HEK293 (cell line): ENCODE measurements at regions not wholly inside any gene's neighbourhood (a gene's known extent, or its start where the extent isn't known, plus 50 kb on each side); places are given as distances from the start of the nearest gene placed in this dataset.

Source experiments
- CTCF ChIA-PET: fragments of 350-600 bp; formaldehyde crosslinking; extraction: SDS; loops from one replicate; lab custom pipeline; 2021; ENCODE audit warnings: antibody characterized with exemption; lab: Yijun Ruan, JAX
- POLR2A ChIA-PET: fragments of 300-600 bp; formaldehyde crosslinking; extraction: SDS; loops from one replicate; lab custom pipeline; 2020; ENCODE audit warnings: antibody characterized with exemption, inconsistent platforms; lab: Yijun Ruan, JAX
- H3K27ac ChIP-seq: fragments of 200-500 bp; sonication (Bioruptor generic); 2 replicates; pipeline ENCODE4 v1.5.1; 2014; ENCODE audit warnings: low read depth, low read length, control low read depth, inconsistent platforms; ENCODE audit errors: extremely low read depth
- H3K36me3 ChIP-seq, 2 experiments: fragments of 200-500 bp in 1 of 2; sonication (Bioruptor generic) in 1 of 2; 1 replicate in 1 of 2; 2 replicates in 1 of 2; pipeline ENCODE4 v1.5.1; 2014 to 2017; ENCODE audit warnings: inconsistent platforms in 2 of 2, low read length in 2 of 2; ENCODE audit not compliant: control insufficient read depth in 2 of 2, insufficient read depth in 1 of 2
- H3K4me1 ChIP-seq: fragments of 200-500 bp; sonication (Bioruptor generic); 2 replicates; pipeline ENCODE4 v1.5.1; 2014; ENCODE audit warnings: mild to moderate bottlenecking, low read length, inconsistent platforms; ENCODE audit not compliant: control insufficient read depth, insufficient read depth
- H3K4me3 ChIP-seq: 2 replicates; pipeline ENCODE4 v1.5.1; 2011; ENCODE audit warnings: low read depth, mild to moderate bottlenecking, control low read depth, low read length, moderate library complexity
- H3K9me3 ChIP-seq: fragments of 200-500 bp; sonication (Bioruptor generic); 2 replicates; pipeline ENCODE4 v1.5.1; 2014; ENCODE audit warnings: low read depth, low read length, inconsistent platforms; ENCODE audit not compliant: control insufficient read depth, insufficient read depth
- KLF1 ChIP-seq: fragments of 450-650 bp; formaldehyde crosslinking; IDR thresholded peaks from 2 replicates; pipeline ENCODE4 v1.5.1; 2016; ENCODE audit warnings: missing biosample characterization, missing genetic modification characterization
- KLF17 ChIP-seq: fragments of 450-650 bp; formaldehyde crosslinking; IDR thresholded peaks from 2 replicates; pipeline ENCODE4 v1.5.1; 2016; ENCODE audit warnings: missing biosample characterization, missing genetic modification characterization
- SALL2 ChIP-seq: fragments of 450-650 bp; formaldehyde crosslinking; IDR thresholded peaks from 2 replicates; pipeline ENCODE4 v1.5.0; 2017; ENCODE audit warnings: missing biosample characterization, mild to moderate bottlenecking, missing genetic modification characterization, borderline replicate concordance
- ZFHX2 ChIP-seq: fragments of 450-650 bp; formaldehyde crosslinking; conservative IDR thresholded peaks from 2 replicates; pipeline ENCODE4 v1.5.1; 2016; ENCODE audit warnings: missing biosample characterization, missing genetic modification characterization
- ZNF132 ChIP-seq: fragments of 450-650 bp; formaldehyde crosslinking; IDR thresholded peaks from 2 replicates; pipeline ENCODE4 v1.5.1; 2017; ENCODE audit warnings: missing biosample characterization, missing genetic modification characterization, borderline replicate concordance
- ZNF23 ChIP-seq: fragments of 450-650 bp; formaldehyde crosslinking; IDR thresholded peaks from 2 replicates; pipeline ENCODE4 v1.5.1; 2016; ENCODE audit warnings: missing biosample characterization, missing genetic modification characterization, borderline replicate concordance
- ZNF24 ChIP-seq: fragments of 450-650 bp; formaldehyde crosslinking; IDR thresholded peaks from 2 replicates; pipeline ENCODE4 v1.5.1; 2016; ENCODE audit warnings: missing biosample characterization, missing genetic modification characterization
- ZNF302 ChIP-seq: fragments of 450-650 bp; formaldehyde crosslinking; IDR thresholded peaks from 2 replicates; pipeline ENCODE4 v1.5.1; 2016; ENCODE audit warnings: missing biosample characterization, missing genetic modification characterization, low read depth
- ZNF324 ChIP-seq: fragments of 450-650 bp; formaldehyde crosslinking; IDR thresholded peaks from 2 replicates; pipeline ENCODE4 v1.5.1; 2016; ENCODE audit warnings: missing biosample characterization, missing genetic modification characterization
- ZNF362 ChIP-seq: fragments of 450-650 bp; formaldehyde crosslinking; IDR thresholded peaks from 2 replicates; pipeline ENCODE4 v1.5.1; 2016; ENCODE audit warnings: missing biosample characterization, missing genetic modification characterization
- ZNF366 ChIP-seq: fragments of 450-650 bp; formaldehyde crosslinking; conservative IDR thresholded peaks from 2 replicates; pipeline ENCODE4 v1.5.1; 2016; ENCODE audit warnings: missing biosample characterization, missing genetic modification characterization
- ZNF48 ChIP-seq: fragments of 450-650 bp; formaldehyde crosslinking; IDR thresholded peaks from 2 replicates; pipeline ENCODE4 v1.5.1; 2016; ENCODE audit warnings: missing biosample characterization, missing genetic modification characterization
- ZNF488 ChIP-seq: fragments of 450-650 bp; formaldehyde crosslinking; IDR thresholded peaks from 2 replicates; pipeline ENCODE4 v1.5.1; 2016; ENCODE audit warnings: missing biosample characterization, missing genetic modification characterization
- ZNF513 ChIP-seq: fragments of 450-650 bp; IDR thresholded peaks from 2 replicates; pipeline ENCODE4 v1.5.1; 2018; ENCODE audit warnings: missing biosample characterization, missing genetic modification characterization
- ZNF514 ChIP-seq: fragments of 450-650 bp; formaldehyde crosslinking; IDR thresholded peaks from 2 replicates; pipeline ENCODE4 v1.5.1; 2016; ENCODE audit warnings: missing biosample characterization, missing genetic modification characterization
- ZNF530 ChIP-seq: fragments of 450-650 bp; formaldehyde crosslinking; IDR thresholded peaks from 2 replicates; pipeline ENCODE4 v1.5.1; 2016; ENCODE audit warnings: low read depth, missing biosample characterization, missing genetic modification characterization
- ZNF560 ChIP-seq: fragments of 450-650 bp; formaldehyde crosslinking; IDR thresholded peaks from 2 replicates; pipeline ENCODE4 v1.5.1; 2017; ENCODE audit warnings: missing biosample characterization, missing genetic modification characterization, borderline replicate concordance
- ZNF596 ChIP-seq: fragments of 450-650 bp; IDR thresholded peaks from 2 replicates; pipeline ENCODE4 v1.5.0; 2018; ENCODE audit warnings: missing biosample characterization, mild to moderate bottlenecking, missing genetic modification characterization, moderate library complexity
- ZNF624 ChIP-seq: fragments of 450-650 bp; formaldehyde crosslinking; IDR thresholded peaks from 2 replicates; pipeline ENCODE4 v1.5.1; 2017; ENCODE audit warnings: missing biosample characterization, missing genetic modification characterization
- ZNF792 ChIP-seq: fragments of 450-650 bp; formaldehyde crosslinking; IDR thresholded peaks from 2 replicates; pipeline ENCODE4 v1.5.1; 2016; ENCODE audit warnings: missing biosample characterization, missing genetic modification characterization
- ZSCAN16 ChIP-seq: fragments of 450-650 bp; formaldehyde crosslinking; IDR thresholded peaks from 2 replicates; pipeline ENCODE4 v1.5.1; 2016; ENCODE audit warnings: missing biosample characterization, missing genetic modification characterization
- TF ChIP-seq, protein P1 (sequence below): fragments of 450-650 bp; formaldehyde crosslinking; IDR thresholded peaks from 2 replicates; pipeline ENCODE4 v1.5.1; 2017; ENCODE audit warnings: missing biosample characterization, missing genetic modification characterization
- TF ChIP-seq, protein P2 (sequence below): fragments of 450-650 bp; formaldehyde crosslinking; IDR thresholded peaks from 2 replicates; pipeline ENCODE4 v1.5.1; 2016; ENCODE audit warnings: missing biosample characterization, missing genetic modification characterization
- TF ChIP-seq, protein P3 (sequence below): fragments of 450-650 bp; formaldehyde crosslinking; IDR thresholded peaks from 2 replicates; pipeline ENCODE4 v1.5.1; 2016; ENCODE audit warnings: missing biosample characterization, missing genetic modification characterization

DNA sequence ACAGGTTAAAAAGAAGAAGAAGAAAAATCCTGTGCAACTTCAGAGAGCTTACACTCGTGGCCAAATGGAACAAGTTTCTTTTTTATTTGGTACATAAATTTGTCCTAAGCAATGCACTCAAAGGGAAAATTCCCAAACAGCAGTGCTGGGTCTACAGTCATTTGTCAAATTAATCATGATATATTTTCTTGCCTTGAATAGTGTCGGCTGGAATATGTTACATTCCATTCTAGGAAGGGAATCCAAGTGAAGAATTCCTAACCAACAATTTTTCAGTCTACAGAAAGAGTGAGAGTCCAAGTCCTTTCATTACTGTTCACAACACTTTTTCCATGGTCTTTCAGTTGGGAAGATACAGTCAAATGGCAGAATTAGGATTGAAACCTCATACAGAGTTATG is 63.9 kb downstream of the HAND2 start:
- Histone ChIP-seq H3K27ac (no peak overlapping the region), H3K36me3 (no peaks in the 10 kb centered on the region), H3K4me1 (no peaks in the 10 kb centered on the region), H3K9me3 (no peaks in the 10 kb centered on the region), H3K4me3 (no peak overlapping the region)
- TF ChIP-seq ZNF362, result no peak
- TF ChIP-seq ZNF513, result no peak
- TF ChIP-seq ZNF302 (tag by site-specific recombination), result no peak
- no peak for TF ChIP-seq ZNF792 (tag by site-specific recombination)
- TF ChIP-seq ZNF488 (tag by site-specific recombination), result no peak
- no peak for TF ChIP-seq ZNF624
- no peak for TF ChIP-seq ZNF560 (tag by site-specific recombination)
- no peak for TF ChIP-seq ZNF24 (tag by site-specific recombination)
- TF ChIP-seq, protein P1, sequence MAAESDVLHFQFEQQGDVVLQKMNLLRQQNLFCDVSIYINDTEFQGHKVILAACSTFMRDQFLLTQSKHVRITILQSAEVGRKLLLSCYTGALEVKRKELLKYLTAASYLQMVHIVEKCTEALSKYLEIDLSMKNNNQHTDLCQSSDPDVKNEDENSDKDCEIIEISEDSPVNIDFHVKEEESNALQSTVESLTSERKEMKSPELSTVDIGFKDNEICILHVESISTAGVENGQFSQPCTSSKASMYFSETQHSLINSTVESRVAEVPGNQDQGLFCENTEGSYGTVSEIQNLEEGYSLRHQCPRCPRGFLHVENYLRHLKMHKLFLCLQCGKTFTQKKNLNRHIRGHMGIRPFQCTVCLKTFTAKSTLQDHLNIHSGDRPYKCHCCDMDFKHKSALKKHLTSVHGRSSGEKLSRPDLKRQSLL, result no peak
- no peak for TF ChIP-seq ZNF514
- no peak for TF ChIP-seq KLF1 (tag by site-specific recombination)
- TF ChIP-seq, protein P2, sequence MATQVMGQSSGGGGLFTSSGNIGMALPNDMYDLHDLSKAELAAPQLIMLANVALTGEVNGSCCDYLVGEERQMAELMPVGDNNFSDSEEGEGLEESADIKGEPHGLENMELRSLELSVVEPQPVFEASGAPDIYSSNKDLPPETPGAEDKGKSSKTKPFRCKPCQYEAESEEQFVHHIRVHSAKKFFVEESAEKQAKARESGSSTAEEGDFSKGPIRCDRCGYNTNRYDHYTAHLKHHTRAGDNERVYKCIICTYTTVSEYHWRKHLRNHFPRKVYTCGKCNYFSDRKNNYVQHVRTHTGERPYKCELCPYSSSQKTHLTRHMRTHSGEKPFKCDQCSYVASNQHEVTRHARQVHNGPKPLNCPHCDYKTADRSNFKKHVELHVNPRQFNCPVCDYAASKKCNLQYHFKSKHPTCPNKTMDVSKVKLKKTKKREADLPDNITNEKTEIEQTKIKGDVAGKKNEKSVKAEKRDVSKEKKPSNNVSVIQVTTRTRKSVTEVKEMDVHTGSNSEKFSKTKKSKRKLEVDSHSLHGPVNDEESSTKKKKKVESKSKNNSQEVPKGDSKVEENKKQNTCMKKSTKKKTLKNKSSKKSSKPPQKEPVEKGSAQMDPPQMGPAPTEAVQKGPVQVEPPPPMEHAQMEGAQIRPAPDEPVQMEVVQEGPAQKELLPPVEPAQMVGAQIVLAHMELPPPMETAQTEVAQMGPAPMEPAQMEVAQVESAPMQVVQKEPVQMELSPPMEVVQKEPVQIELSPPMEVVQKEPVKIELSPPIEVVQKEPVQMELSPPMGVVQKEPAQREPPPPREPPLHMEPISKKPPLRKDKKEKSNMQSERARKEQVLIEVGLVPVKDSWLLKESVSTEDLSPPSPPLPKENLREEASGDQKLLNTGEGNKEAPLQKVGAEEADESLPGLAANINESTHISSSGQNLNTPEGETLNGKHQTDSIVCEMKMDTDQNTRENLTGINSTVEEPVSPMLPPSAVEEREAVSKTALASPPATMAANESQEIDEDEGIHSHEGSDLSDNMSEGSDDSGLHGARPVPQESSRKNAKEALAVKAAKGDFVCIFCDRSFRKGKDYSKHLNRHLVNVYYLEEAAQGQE (tag by site-specific recombination), result no peak
- TF ChIP-seq ZSCAN16 (tag by site-specific recombination), result no peak
- no peak for TF ChIP-seq ZNF530 (tag by site-specific recombination)
- TF ChIP-seq ZNF23, result no peak
- TF ChIP-seq ZNF132 (tag by site-specific recombination), result no peak
- ChIA-PET CTCF (no interaction called here), POLR2A (no interaction called here)

- no peak overlapping the region for H3K27ac ChIP-seq
- CTCF ChIA-PET, result interaction anchor here (0.7 kb wide), 1 partner anchor 8 kb away, joined by 3 read pairs; no protein-coding TSS in a partner anchor
- 0 out of 2 replicates have a peak, but pooled peaks cover 3% of the 10 kb centered on the region for H3K4me1 ChIP-seq
- H3K4me3 ChIP-seq, result no peak overlapping the region
- POLR2A ChIA-PET, result no interaction called here
- no peak for TF ChIP-seq SALL2
- TF ChIP-seq ZNF366 (tag by site-specific recombination), result no peak
- TF ChIP-seq ZFHX2 (tag by site-specific recombination), result no peak
- TF ChIP-seq ZNF48 (tag by site-specific recombination), result no peak
- TF ChIP-seq ZNF596, result no peak
- TF ChIP-seq, protein P3, sequence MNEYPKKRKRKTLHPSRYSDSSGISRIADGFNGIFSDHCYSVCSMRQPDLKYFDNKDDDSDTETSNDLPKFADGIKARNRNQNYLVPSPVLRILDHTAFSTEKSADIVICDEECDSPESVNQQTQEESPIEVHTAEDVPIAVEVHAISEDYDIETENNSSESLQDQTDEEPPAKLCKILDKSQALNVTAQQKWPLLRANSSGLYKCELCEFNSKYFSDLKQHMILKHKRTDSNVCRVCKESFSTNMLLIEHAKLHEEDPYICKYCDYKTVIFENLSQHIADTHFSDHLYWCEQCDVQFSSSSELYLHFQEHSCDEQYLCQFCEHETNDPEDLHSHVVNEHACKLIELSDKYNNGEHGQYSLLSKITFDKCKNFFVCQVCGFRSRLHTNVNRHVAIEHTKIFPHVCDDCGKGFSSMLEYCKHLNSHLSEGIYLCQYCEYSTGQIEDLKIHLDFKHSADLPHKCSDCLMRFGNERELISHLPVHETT (tag by site-specific recombination), result no peak
- no peak for TF ChIP-seq ZNF324 (tag by site-specific recombination)
- no peak for TF ChIP-seq KLF17 (tag by site-specific recombination)
- TF ChIP-seq, all 188 proteins: peak for 0
- no peaks in the 10 kb centered on the region for H3K36me3 ChIP-seq
- no peaks in the 10 kb centered on the region for H3K9me3 ChIP-seq
These were observed 65.5 kb downstream of the HAND2 start for GRCh38 chr4:173464481-173464880.
